AG04450 (cell line): ENCODE measurements at regions not wholly inside any gene's neighbourhood (a gene's known extent, or its start where the extent isn't known, plus 50 kb on each side); places are given as distances from the start of the nearest gene placed in this dataset.

ENCODE experiments used
- CTCF ChIA-PET: fragments of 300-600, 350-600 bp; formaldehyde crosslinking; extraction: SDS; loops from one replicate; lab custom pipeline; 2022; ENCODE audit warnings: antibody characterized with exemption, inconsistent platforms; lab: Charles Lee
- POLR2A ChIA-PET: fragments of 350-600 bp; formaldehyde crosslinking; extraction: SDS; loops from one replicate; lab custom pipeline; 2021; ENCODE audit warnings: antibody characterized with exemption, inconsistent platforms; lab: Yijun Ruan, JAX
- DNase-seq: peaks from one replicate; pipeline ENCODE4 v3.0.0-alpha.2; 2011; ENCODE audit warnings: low read depth, low spot score
- H3K27ac ChIP-seq: one replicate; pipeline ENCODE4 v1.5.1; 2012; ENCODE audit warnings: low read depth, low read length, control low read depth
- H3K27me3 ChIP-seq: one replicate; pipeline ENCODE4 v1.6.0; 2012; ENCODE audit warnings: low read length; ENCODE audit not compliant: control insufficient read depth, insufficient read depth
- H3K4me3 ChIP-seq: 2 replicates; pipeline ENCODE4 v1.5.1; 2011; ENCODE audit warnings: mild to moderate bottlenecking, low read depth, low read length, control low read depth
- H3K9me3 ChIP-seq: 2 replicates; pipeline ENCODE4 v1.5.1; 2012; ENCODE audit warnings: low read length; ENCODE audit not compliant: control insufficient read depth, insufficient read depth
- CTCF ChIP-seq: IDR thresholded peaks from 2 replicates; pipeline ENCODE4 v1.5.1; 2011; ENCODE audit warnings: low read depth, low read length, control low read depth, inconsistent platforms

DNA sequence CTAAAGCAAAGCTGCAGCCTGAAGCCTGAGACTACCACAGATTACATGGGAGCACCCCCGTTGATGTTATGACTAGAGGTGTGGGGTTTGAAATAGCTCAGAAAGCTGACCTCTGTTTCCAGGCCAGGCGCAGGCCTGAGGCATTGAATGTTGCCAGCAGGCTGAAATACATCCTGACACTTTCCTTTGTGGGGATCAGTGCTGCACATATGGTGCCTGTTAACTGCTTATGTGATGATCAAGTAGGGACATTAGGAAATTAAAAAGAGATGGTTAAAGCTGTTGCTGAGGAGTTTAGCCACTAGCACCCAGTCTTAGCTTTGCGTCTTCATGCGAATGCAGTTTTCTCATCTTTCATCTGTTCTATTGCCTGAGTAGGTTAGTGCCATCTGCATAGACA, 83.2 kb downstream of the CCNA1 start:
- no peaks in the 10 kb centered on the region for H3K27me3 ChIP-seq
- no peak for DNase-seq
- ChIA-PET CTCF (no interaction called here), POLR2A (no interaction called here)
- TF ChIP-seq CTCF = no peak
- H3K4me3 ChIP-seq = no peak overlapping the region
- H3K27ac ChIP-seq = no peak overlapping the region
- no peaks in the 10 kb centered on the region for H3K9me3 ChIP-seq

GRCh38 chr13:36516225-36516624, 83.9 kb downstream of the CCNA1 start:
- Histone ChIP-seq H3K27me3 (no peaks in the 10 kb centered on the region), H3K9me3 (no peaks in the 10 kb centered on the region), H3K4me3 (no peak overlapping the region), H3K27ac (no peak overlapping the region)
- no peak for TF ChIP-seq CTCF
- DNase-seq = no peak
- POLR2A ChIA-PET = no interaction called here
- CTCF ChIA-PET = no interaction called here

- POLR2A ChIA-PET = no interaction called here
- Histone ChIP-seq H3K9me3 (no peaks in the 10 kb centered on the region), H3K4me3 (no peak overlapping the region), H3K27me3 (no peaks in the 10 kb centered on the region), H3K27ac (no peak overlapping the region)
- no peak for DNase-seq
- TF ChIP-seq CTCF = no peak
- CTCF ChIA-PET = no interaction called here
Measured at GRCh38 chr13:36518707-36519106, 86.4 kb downstream of the CCNA1 start.

DNA sequence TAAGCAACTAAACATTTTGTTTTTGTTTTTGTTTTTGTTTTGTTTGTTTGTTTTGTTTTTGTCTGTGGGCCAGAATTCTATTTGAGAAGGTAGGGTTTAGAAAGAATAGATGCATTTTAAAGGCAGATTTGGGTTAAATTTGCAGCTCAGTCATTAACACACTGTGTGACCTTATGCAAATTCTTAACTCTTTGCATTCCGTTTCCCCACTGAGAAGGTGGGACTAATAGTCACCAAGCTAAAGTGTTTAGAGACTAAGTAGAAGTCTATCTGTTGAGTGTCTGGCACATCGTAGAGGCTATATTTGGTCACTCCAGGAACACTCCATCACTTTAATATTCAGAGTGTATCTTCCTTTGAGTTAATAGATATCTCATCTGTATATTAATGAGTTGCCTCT, 87.1 kb downstream of the CCNA1 start:
- no peak for TF ChIP-seq CTCF
- H3K9me3 ChIP-seq = no peaks in the 10 kb centered on the region
- POLR2A ChIA-PET = no interaction called here
- DNase-seq = no peak
- CTCF ChIA-PET = no interaction called here
- no peak overlapping the region for H3K4me3 ChIP-seq
- no peak overlapping the region for H3K27ac ChIP-seq
- no peaks in the 10 kb centered on the region for H3K27me3 ChIP-seq

- no peak for DNase-seq
- H3K9me3 ChIP-seq = no peaks in the 10 kb centered on the region
- no peak for TF ChIP-seq CTCF
- no peak overlapping the region for H3K4me3 ChIP-seq
- no peak overlapping the region for H3K27ac ChIP-seq
- ChIA-PET CTCF (no interaction called here), POLR2A (no interaction called here)
- no peaks in the 10 kb centered on the region for H3K27me3 ChIP-seq
Measured at GRCh38 chr13:36520111-36520510, 87.8 kb downstream of the CCNA1 start.
